Testis (tissue), 2 donors: ENCODE measurements at regions not wholly inside any gene's neighbourhood (a gene's known extent, or its start where the extent isn't known, plus 50 kb on each side); places are given as distances from the start of the nearest gene placed in this dataset.

Source experiments
- DNase-seq: peaks from one replicate; pipeline ENCODE4 v3.0.0-alpha.2; 2019
- H3K27ac ChIP-seq, 2 donors: fragments of 200-600 bp; sonication (generic); one replicate each; pipeline ENCODE4 v1.5.1; 2019
- H3K27me3 ChIP-seq: fragments of 200-600 bp; sonication (generic); one replicate; pipeline ENCODE4 v1.5.1; 2019
- H3K36me3 ChIP-seq: fragments of 200-600 bp; sonication (generic); one replicate; pipeline ENCODE4 v1.5.1; 2017; ENCODE audit warnings: low read depth; ENCODE audit errors: missing control alignments
- H3K4me1 ChIP-seq: fragments of 200-600 bp; sonication (generic); one replicate; pipeline ENCODE4 v1.5.1; 2019
- H3K4me3 ChIP-seq, 2 donors: fragments of 200-600 bp; sonication (generic); one replicate each; pipeline ENCODE4 v1.5.1; 2017 to 2019
- H3K9me3 ChIP-seq: fragments of 200-600 bp; sonication (generic); one replicate; pipeline ENCODE4 v1.5.1; 2017
- CTCF ChIP-seq, 3 experiments: fragments of 450-650 bp in 2 of 3; fragments of 200-600 bp in 1 of 3; sonication (generic) in 1 of 3; IDR thresholded peaks; one replicate each; pipeline ENCODE4 v1.5.1; 2016 to 2019; ENCODE audit warnings: antibody characterized with exemption in 3 of 3, mild to moderate bottlenecking in 2 of 3, moderate library complexity in 1 of 3
- POLR2A ChIP-seq: fragments of 450-650 bp; IDR thresholded peaks from one replicate; pipeline ENCODE4 v1.6.1; 2017; ENCODE audit warnings: antibody characterized with exemption, mild to moderate bottlenecking, moderate library complexity
- WGBS, 2 donors: methylation state at CpG; one replicate each; pipeline ENCODE4 v1.1.5; 2018; 5-methylcytosine and 5-hydroxymethylcytosine counted together
- intact Hi-C: fragments of 100-400 bp; cut with DNase I; formaldehyde crosslinking; loops from one replicate; pipeline ENCODE4 v1.15.1; 2023; ENCODE audit warnings: low total_unique reads

DNA sequence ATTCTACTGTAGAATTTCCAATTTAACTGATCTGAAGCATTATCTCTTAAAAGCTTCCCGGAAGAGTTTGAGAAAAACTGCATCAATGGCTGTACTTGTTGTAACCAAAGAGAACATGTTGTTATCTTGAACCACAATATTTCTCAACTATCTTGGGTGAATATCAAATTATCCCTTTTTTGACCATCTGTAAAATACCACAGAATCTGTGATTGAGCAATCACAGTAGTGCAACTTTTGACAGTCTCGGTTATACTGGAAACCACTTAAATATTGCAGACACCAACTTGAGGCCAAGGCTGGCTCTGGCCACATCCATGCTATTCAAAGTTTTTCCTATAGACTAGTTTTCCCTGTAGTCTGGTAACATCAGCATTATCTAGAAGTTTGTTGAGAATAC is 842.8 kb upstream of the EPHA6 start:
- no peak overlapping the region for H3K4me3 ChIP-seq
- H3K4me1 ChIP-seq: no peaks in the 10 kb centered on the region
- intact Hi-C loops: no loop called here
- H3K27me3 ChIP-seq: no peaks in the 10 kb centered on the region
- H3K27ac ChIP-seq: no peak overlapping the region
- H3K36me3 ChIP-seq: no peaks in the 10 kb centered on the region
- no peaks in the 10 kb centered on the region for H3K9me3 ChIP-seq
- WGBS, 2 donors: 73 to 81% methylated on average over 2 of the region's 2 CpGs
- TF ChIP-seq POLR2A (no peak), CTCF (IDR thresholded peaks at IDR 0.05) (no peak)
- DNase-seq: no peak

DNA sequence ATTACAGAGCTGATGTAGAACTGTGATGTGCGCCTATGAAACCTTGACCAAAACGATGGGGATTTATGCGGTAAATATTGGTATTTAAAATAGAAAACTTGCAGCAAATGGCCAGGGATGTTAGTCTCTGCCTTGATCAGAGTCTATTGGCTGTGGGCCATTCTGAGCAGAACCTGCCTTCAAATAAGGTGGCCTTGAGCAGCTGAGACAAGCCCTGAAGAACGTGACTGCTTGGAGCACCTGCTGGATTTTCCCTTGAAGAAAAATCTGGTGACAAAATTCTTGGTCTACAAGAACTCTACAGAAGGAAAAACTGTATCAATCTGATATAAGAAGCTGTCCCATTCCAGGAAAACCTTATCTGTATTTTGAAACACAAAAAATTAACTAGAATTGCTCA is 820.1 kb upstream of the EPHA6 start:
- H3K4me3 ChIP-seq: no peak overlapping the region
- H3K36me3 ChIP-seq: no peaks in the 10 kb centered on the region
- peak; percentile 57 for DNase-seq
- intact Hi-C loops: no loop called here
- TF ChIP-seq CTCF (IDR thresholded peaks at IDR 0.05): no peak
- TF ChIP-seq POLR2A: no peak
- H3K27me3 ChIP-seq: no peaks in the 10 kb centered on the region
- 63 to 67% methylated on average over 4 of the region's 4 CpGs for WGBS, 2 donors
- no peak overlapping the region for H3K27ac ChIP-seq
- no peaks in the 10 kb centered on the region for H3K9me3 ChIP-seq
- H3K4me1 ChIP-seq: no peaks in the 10 kb centered on the region

DNA sequence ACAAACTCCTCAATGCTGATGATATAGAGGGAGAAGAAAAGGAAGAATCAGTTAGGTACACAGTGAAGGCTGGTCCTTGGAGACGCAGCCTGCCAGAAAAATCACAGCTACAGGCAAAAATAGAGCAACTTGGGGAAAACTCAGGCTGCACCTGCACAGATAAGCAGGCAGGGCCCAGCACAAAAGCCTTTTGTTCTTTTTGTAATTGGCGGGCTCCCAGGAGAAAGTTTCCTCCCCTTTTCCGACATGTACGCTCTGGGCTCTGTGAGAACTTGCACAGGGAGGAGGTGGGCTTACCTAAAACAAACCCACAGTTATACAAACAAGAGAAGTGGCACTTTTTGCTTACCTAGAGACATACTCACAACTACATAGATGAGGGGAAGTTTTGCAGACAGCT is 813.4 kb upstream of the EPHA6 start:
- no peaks in the 10 kb centered on the region for H3K36me3 ChIP-seq
- H3K4me1 ChIP-seq: no peaks in the 10 kb centered on the region
- intact Hi-C loops: no loop called here
- TF ChIP-seq CTCF (IDR thresholded peaks at IDR 0.05) (no peak), POLR2A (no peak)
- peak overlapping the region in 1 of 2 donors; percentile 25 for H3K27ac ChIP-seq
- H3K4me3 ChIP-seq: no peak overlapping the region
- WGBS, 2 donors: 28 to 33% methylated on average over 4 of the region's 4 CpGs
- peak; percentile 84 for DNase-seq
- no peaks in the 10 kb centered on the region for H3K27me3 ChIP-seq
- no peaks in the 10 kb centered on the region for H3K9me3 ChIP-seq

DNA sequence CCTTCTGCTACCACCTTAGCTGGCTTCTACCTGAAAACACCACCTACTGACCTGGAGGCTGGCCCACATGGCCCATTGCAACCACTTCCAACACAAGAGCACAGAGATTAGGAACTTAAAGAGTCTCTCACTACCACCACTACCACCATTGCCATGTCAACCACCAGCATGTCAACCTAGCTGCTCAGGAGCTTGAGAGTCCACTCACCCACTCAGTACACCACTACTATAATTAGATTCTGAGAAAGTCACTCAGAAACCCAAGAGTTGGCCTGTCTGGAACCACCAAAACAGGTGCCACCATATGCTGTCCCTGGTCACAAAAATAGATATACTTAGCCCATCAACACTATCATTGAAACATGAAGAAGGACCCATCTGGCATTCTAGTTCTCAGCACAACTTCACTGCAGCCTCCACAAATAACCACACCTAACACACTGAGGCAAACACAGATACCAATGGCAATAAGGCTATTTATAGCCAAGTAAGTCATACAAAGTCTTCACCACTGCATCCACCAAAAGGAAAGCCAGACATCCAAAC is 806.7 kb upstream of the EPHA6 start:
- TF ChIP-seq CTCF (IDR thresholded peaks at IDR 0.05) (no peak), POLR2A (no peak)
- no peaks in the 10 kb centered on the region for H3K9me3 ChIP-seq
- H3K27me3 ChIP-seq: no peaks in the 10 kb centered on the region
- no peak overlapping the region for H3K27ac ChIP-seq
- no peak overlapping the region for H3K4me3 ChIP-seq
- no peak for DNase-seq
- H3K4me1 ChIP-seq: no peaks in the 10 kb centered on the region
- H3K36me3 ChIP-seq: no peaks in the 10 kb centered on the region
- intact Hi-C loops: no loop called here

- no peak for DNase-seq
- H3K9me3 ChIP-seq: no peaks in the 10 kb centered on the region
- intact Hi-C loops: no loop called here
- H3K4me1 ChIP-seq: no peaks in the 10 kb centered on the region
- H3K36me3 ChIP-seq: no peaks in the 10 kb centered on the region
- H3K27ac ChIP-seq: no peak overlapping the region
- 56 to 71% methylated on average over 2 of the region's 2 CpGs for WGBS, 2 donors
- no peak for TF ChIP-seq POLR2A
- no peak for TF ChIP-seq CTCF (IDR thresholded peaks at IDR 0.05)
- no peaks in the 10 kb centered on the region for H3K27me3 ChIP-seq
- H3K4me3 ChIP-seq: no peak overlapping the region
Observed at GRCh38 chr3:96012939-96013338, 801.5 kb upstream of the EPHA6 start.
